Subcutaneous abdominal adipose tissue (tissue), 5 donors: ENCODE measurements at regions not wholly inside any gene's neighbourhood (a gene's known extent, or its start where the extent isn't known, plus 50 kb on each side); places are given as distances from the start of the nearest gene placed in this dataset.

Experiments used
- H3K27ac ChIP-seq: one replicate; pipeline ENCODE4 v1.7.0; 2013; ENCODE audit warnings: low read depth, mild to moderate bottlenecking, inconsistent platforms, low read length, moderate library complexity
- H3K27me3 ChIP-seq, 5 donors: one replicate each; pipeline ENCODE4 v1.7.0; 2013; ENCODE audit warnings: low read length in 5 of 5, inconsistent platforms in 1 of 5; ENCODE audit not compliant: control insufficient read depth in 5 of 5, insufficient read depth in 4 of 5
- H3K36me3 ChIP-seq, 5 donors: one replicate each; pipeline ENCODE4 v1.7.0; 2013; ENCODE audit warnings: low read length in 5 of 5; ENCODE audit not compliant: control insufficient read depth in 5 of 5, insufficient read depth in 5 of 5
- H3K4me1 ChIP-seq, 5 donors: one replicate each; pipeline ENCODE4 v1.7.0; 2013; ENCODE audit warnings: low read length in 5 of 5, mild to moderate bottlenecking in 3 of 5, moderate library complexity in 1 of 5; ENCODE audit not compliant: control insufficient read depth in 5 of 5, insufficient read depth in 5 of 5
- H3K4me3 ChIP-seq, 5 donors: one replicate each; pipeline ENCODE4 v1.7.0; 2013; ENCODE audit warnings: low read length in 5 of 5, low read depth in 1 of 5
- H3K9ac ChIP-seq, 5 donors: one replicate each; pipeline ENCODE4 v1.7.0; 2013; ENCODE audit warnings: low read length in 5 of 5, mild to moderate bottlenecking in 4 of 5, moderate library complexity in 3 of 5
- H3K9me3 ChIP-seq, 5 donors: one replicate each; pipeline ENCODE4 v1.7.0; 2013; ENCODE audit warnings: low read length in 5 of 5; ENCODE audit not compliant: control insufficient read depth in 5 of 5
- donor health status: healthy.
- donor health status: healthy.
- donor health status: healthy.
- donor health status: healthy.
- donor health status: healthy.

DNA sequence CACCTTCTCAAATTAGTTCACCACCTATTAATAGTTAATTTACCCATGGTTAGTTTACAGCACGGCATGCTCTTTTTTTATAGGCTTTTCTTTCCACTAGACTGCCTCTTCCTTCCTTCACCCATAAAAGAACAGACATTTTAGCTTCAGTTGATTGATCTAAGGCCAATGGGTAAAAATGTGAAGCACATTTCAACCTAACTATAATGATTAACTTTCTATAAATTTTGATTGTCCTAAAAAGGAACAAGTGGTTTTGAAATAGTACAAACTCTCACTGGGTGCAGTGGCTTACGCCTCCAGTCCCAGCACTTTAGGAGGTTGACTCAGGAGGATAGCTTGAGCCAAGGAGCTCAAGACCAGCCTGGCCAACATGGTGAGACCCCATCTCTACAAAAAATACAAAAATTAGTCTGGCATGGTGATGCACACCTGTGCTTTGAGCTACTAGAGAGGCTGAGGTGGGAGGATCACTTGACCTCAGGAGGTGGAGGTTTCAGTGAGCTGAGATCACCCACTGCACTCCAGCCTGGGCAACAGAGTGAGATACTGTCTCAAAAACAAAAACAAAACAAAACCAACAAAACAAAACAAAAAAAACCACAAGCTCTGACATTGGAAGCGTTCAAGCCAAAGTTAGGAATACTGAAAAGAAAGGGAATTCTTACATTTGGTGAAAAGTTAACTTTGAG, 89.9 kb upstream of the FAT1 start:
- H3K36me3 ChIP-seq = no peaks in the 10 kb centered on the region
- no peak overlapping the region for H3K9ac ChIP-seq
- H3K27me3 ChIP-seq = no peaks in the 10 kb centered on the region
- peaks cover 0 to 2% (median 0%) of the 10 kb centered on the region in 5 donors for H3K9me3 ChIP-seq
- no peak overlapping the region for H3K27ac ChIP-seq
- no peak overlapping the region for H3K4me3 ChIP-seq
- no peaks in the 10 kb centered on the region for H3K4me1 ChIP-seq

GRCh38 chr4:186814535-186815070, 90.9 kb upstream of the FAT1 start:
- no peaks in the 10 kb centered on the region for H3K36me3 ChIP-seq

DNA sequence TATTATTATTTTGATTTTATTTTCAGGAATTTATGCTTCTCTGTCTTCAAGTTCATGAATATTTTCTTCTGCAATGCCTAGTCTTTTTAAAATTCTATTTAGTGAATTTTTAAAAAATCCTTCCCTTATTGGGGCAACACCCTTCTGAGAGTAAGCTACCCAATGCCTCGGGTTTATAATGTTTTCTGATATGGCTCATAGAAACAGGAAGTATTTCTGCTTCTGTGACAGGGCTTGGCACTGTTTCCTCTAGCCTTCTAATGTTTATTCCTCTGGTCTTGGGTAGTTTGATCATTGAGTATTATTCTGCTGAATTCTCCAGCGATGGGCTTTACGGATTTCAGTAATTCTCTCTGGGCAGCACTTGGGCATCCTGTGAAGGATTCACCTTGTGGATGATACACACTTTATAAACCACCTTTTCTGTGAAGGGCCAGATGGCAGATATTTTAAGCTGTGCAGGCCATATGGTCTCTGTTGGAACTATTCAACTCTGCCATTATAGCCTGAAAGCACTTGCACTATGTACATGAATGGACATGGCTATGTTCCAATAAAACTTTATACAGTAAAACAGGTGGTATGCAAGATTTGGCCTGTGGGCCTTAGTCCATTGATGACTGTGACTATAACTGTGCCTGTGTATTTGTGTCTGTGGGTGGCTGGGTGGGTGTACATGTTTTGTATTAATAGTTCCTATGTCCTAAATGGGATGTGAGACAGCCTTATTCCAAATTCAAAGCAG, 95.9 kb upstream of the FAT1 start:
- no peaks in the 10 kb centered on the region for H3K36me3 ChIP-seq
- no peak overlapping the region for H3K27ac ChIP-seq
- no peaks in the 10 kb centered on the region for H3K9me3 ChIP-seq
- H3K4me1 ChIP-seq = peaks cover 0 to 7% (median 4%) of the 10 kb centered on the region in 5 donors
- no peak overlapping the region for H3K4me3 ChIP-seq
- no peak overlapping the region for H3K9ac ChIP-seq
- H3K27me3 ChIP-seq = no peaks in the 10 kb centered on the region

More at GRCh38 chr4:186814535-186815070, 90.9 kb upstream of the FAT1 start:
- Histone ChIP-seq H3K4me1 (no peaks in the 10 kb centered on the region), H3K27me3 (no peaks in the 10 kb centered on the region), H3K9ac (no peak overlapping the region), H3K4me3 (no peak overlapping the region), H3K9me3 (peaks cover 0 to 2% (median 0%) of the 10 kb centered on the region in 5 donors), H3K27ac (no peak overlapping the region)

DNA sequence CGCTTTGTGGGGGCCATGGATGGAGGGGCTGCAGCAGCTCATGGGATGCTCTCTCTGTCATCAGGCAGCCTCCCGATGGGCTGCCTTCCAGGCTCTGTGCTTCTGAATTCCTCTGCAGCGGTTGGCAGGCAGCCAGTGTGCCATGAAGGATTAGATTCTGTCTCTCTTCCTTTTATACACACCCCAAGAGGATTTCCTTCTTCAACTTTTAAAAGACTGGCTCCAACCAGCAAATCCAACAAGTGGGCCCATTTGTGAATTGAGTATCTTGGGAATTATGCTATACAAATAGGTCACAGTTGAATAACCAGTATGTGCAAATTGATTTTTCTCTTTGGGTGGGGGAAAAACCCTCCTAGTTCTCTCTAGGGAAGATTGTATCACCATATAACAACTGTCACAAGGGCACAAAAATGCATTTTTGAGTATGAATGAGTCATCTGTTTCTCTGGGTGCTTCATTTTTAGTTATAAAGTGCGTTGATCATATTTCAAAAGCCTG, 96.8 kb upstream of the FAT1 start:
- Histone ChIP-seq H3K27ac (no peak overlapping the region), H3K9ac (no peak overlapping the region), H3K36me3 (no peaks in the 10 kb centered on the region), H3K4me3 (no peak overlapping the region), H3K4me1 (peaks cover 0 to 7% (median 4%) of the 10 kb centered on the region in 5 donors), H3K27me3 (no peaks in the 10 kb centered on the region), H3K9me3 (no peaks in the 10 kb centered on the region)

GRCh38 chr4:186823989-186824388, 100.3 kb upstream of the FAT1 start:
- peaks cover 0 to 7% (median 4%) of the 10 kb centered on the region in 5 donors for H3K4me1 ChIP-seq
- no peaks in the 10 kb centered on the region for H3K27me3 ChIP-seq
- no peak overlapping the region for H3K9ac ChIP-seq
- no peaks in the 10 kb centered on the region for H3K9me3 ChIP-seq
- no peaks in the 10 kb centered on the region for H3K36me3 ChIP-seq
- H3K27ac ChIP-seq = no peak overlapping the region
- H3K4me3 ChIP-seq = no peak overlapping the region

DNA sequence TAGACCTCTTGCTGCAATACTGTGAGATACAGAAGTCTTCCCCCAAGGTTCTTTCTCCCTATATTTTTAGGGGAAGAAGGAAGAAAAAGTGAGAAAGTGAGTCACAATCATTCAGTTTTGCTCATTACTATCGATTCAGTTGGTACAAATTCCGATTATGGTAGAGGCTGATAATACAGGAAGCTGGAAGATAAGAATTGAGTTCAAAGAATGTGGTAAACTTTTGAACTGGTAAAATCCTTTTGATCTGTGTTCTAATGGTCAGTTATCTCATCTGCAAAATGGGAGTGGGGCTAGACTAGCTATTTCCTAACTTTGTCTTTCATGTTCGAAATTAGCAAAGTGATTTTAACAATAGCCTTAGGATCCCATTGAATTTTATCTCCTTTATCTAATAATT, 101.4 kb upstream of the FAT1 start:
- Histone ChIP-seq H3K9ac (no peak overlapping the region), H3K9me3 (no peaks in the 10 kb centered on the region)

GRCh38 chr4:186826006-186826405, 102.3 kb upstream of the FAT1 start:
- Histone ChIP-seq H3K27ac (no peak overlapping the region), H3K27me3 (no peaks in the 10 kb centered on the region), H3K9ac (no peak overlapping the region), H3K4me3 (no peak overlapping the region), H3K4me1 (no peaks in the 10 kb centered on the region), H3K9me3 (no peaks in the 10 kb centered on the region), H3K36me3 (no peaks in the 10 kb centered on the region)

More for the DNA sequence above, 101.4 kb upstream of the FAT1 start:
- Histone ChIP-seq H3K4me1 (peaks cover 0 to 7% (median 4%) of the 10 kb centered on the region in 5 donors), H3K4me3 (no peak overlapping the region), H3K27ac (no peak overlapping the region), H3K36me3 (no peaks in the 10 kb centered on the region), H3K27me3 (no peaks in the 10 kb centered on the region)

DNA sequence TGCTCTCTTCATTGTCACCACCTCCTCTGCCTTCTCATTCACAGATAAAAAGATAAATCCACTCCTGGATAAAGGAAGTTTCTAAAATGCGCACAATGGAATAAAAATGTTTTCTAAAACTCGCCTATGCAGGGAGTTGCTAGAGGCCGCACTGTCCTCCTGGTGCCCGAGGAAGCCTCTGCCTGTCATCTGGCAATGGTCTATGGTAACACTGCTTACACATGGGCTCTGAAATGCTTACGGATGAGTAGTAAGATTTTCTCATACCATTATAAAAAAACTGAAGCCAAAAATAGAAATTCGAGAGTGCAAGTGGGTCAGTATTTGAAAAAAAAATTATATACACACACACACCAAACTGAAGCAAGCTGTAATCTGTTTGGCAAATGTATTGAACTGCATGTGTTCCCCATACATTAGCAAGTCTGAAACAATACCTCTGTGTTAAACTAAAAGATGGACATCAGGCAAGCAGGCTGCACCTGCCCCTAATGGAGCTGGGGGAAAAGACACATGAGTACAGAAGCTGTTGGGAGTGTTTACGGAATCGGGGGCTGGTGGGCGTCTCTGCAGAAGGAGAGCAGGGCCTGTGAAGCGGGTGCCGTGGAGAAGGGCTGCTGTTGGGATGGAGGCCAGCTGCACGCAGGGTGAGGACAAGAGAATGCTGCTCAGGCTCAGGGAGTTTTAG, 103.3 kb upstream of the FAT1 start:
- no peaks in the 10 kb centered on the region for H3K27me3 ChIP-seq
- no peaks in the 10 kb centered on the region for H3K9me3 ChIP-seq
- H3K9ac ChIP-seq = no peak overlapping the region
- no peaks in the 10 kb centered on the region for H3K4me1 ChIP-seq
- no peak overlapping the region for H3K4me3 ChIP-seq
- no peak overlapping the region for H3K27ac ChIP-seq
- H3K36me3 ChIP-seq = no peaks in the 10 kb centered on the region

GRCh38 chr4:186827534-186827897, 103.9 kb upstream of the FAT1 start:
- H3K27ac ChIP-seq = no peak overlapping the region
- no peaks in the 10 kb centered on the region for H3K36me3 ChIP-seq
- H3K4me3 ChIP-seq = no peak overlapping the region
- H3K9ac ChIP-seq = no peak overlapping the region
- peaks cover 0 to 2% (median 0%) of the 10 kb centered on the region in 5 donors for H3K9me3 ChIP-seq
- no peaks in the 10 kb centered on the region for H3K4me1 ChIP-seq
- H3K27me3 ChIP-seq = no peaks in the 10 kb centered on the region

DNA sequence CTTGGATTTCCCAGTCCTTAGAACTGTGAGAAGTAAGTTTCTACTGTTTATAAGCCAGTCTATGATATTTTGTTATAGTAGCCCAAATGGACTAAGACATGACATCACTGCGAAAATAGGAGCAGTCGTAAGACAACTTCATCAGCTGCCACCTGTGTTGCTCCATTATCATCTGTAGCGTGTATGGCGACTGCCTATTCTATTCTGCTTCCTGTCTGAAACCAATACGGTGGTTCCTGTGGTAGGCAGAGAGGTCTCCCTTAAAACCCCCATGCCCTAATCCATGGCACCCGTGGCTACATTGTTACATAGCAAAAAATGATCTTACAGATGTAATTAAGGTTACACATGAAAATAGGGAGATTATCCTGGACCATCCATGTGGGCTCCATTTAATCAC, 105.4 kb upstream of the FAT1 start:
- H3K27me3 ChIP-seq = no peaks in the 10 kb centered on the region
- no peaks in the 10 kb centered on the region for H3K4me1 ChIP-seq
- no peak overlapping the region for H3K9ac ChIP-seq
- H3K4me3 ChIP-seq = no peak overlapping the region
- no peaks in the 10 kb centered on the region for H3K36me3 ChIP-seq
- H3K9me3 ChIP-seq = peaks cover 0 to 2% (median 0%) of the 10 kb centered on the region in 5 donors
- no peak overlapping the region for H3K27ac ChIP-seq
